Jurkat, Clone E6-1 (cell line): ENCODE measurements at regions not wholly inside any gene's neighbourhood (a gene's known extent, or its start where the extent isn't known, plus 50 kb on each side); places are given as distances from the start of the nearest gene placed in this dataset.

ENCODE experiments used
- DNase-seq: peaks from one replicate; pipeline ENCODE4 v3.0.0-alpha.2; 2011; ENCODE audit warnings: low read depth, low spot score
- H3K4me3 ChIP-seq: 2 replicates; pipeline ENCODE4 v1.5.1; 2011; ENCODE audit warnings: mild to moderate bottlenecking, low read length, control low read depth, moderate library complexity

- no peak for DNase-seq
- H3K4me3 ChIP-seq: no peak overlapping the region
These were observed 358.9 kb downstream of the GPAT3 start for GRCh38 chr4:83894831-83895230.

DNA sequence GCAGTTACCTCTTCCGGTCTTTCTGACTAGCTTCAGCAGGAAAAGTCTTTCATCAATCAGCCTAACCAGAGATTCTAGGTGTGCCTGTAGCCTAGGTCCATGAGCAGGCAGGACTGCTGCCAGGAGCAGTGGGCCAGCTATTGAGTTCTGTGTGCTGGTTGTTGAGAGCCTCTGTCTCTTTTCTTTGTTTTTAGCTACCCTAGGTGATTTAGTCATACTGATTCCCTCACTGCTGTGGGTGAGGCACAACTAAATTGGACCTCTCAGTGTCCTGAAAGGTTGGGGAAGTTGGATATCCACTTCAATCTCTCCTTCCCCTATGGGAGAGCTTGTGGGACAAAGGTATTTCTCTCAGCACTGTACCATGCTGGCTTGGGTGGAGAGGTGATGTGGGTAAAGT, 354.9 kb downstream of the GPAT3 start:
- no peak for DNase-seq
- no peak overlapping the region for H3K4me3 ChIP-seq

DNA sequence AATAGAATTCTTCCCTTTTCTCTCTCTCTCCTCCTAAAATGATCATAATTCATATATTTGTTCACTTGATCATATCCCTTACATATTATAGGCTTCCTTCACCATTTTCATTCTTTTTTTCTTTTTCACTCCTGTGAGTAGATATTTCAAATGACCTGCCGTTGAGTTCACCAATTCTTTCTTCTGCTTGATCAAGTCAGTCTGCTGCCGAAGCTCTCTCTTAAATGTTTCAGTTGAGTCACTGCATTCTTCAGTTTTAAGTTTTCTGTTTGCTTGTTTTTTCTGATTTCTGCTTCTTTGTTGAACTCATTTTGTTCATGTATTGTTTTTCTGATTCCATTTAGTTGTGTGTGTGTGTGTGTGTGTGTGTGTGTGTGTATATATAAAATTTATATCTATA, 354.3 kb downstream of the GPAT3 start:
- DNase-seq: no peak
- H3K4me3 ChIP-seq: no peak overlapping the region

- DNase-seq: no peak
- no peak overlapping the region for H3K4me3 ChIP-seq
These were observed 353.9 kb downstream of the GPAT3 start for GRCh38 chr4:83889802-83890201.

- no peak for DNase-seq
- H3K4me3 ChIP-seq: no peak overlapping the region
These were observed 349.6 kb downstream of the GPAT3 start for GRCh38 chr4:83885256-83886182.

DNA sequence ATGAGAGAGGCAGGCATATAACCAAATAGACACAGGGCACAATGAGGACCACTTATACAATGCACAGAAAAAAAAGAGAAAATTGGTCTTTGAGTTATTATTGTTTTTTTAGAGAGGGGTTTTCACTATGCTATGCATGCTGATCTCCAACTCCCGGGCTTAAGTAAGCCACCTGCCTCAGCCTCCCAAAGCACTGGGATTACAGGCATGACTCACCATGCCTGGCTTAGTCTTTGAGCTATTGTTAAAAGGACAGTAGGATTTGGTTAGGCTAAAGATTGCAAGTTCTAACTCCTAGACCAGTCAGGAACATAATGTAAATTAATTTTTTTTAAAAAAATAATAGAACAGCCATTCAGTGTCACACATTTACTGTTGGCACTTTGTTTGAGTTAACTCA, 340.1 kb downstream of the GPAT3 start:
- DNase-seq: no peak

GRCh38 chr4:83875437-83875836, 339.5 kb downstream of the GPAT3 start:
- no peak for DNase-seq
- no peak overlapping the region for H3K4me3 ChIP-seq

More for the DNA sequence above, 340.1 kb downstream of the GPAT3 start:
- H3K4me3 ChIP-seq: no peak overlapping the region

GRCh38 chr4:83873996-83874395, 338.1 kb downstream of the GPAT3 start:
- no peak overlapping the region for H3K4me3 ChIP-seq
- no peak for DNase-seq

GRCh38 chr4:83870328-83870950, 334.5 kb downstream of the GPAT3 start:
- H3K4me3 ChIP-seq: no peak overlapping the region
- no peak for DNase-seq

GRCh38 chr4:83866834-83867621, 331.1 kb downstream of the GPAT3 start:
- no peak for DNase-seq
- no peak overlapping the region for H3K4me3 ChIP-seq

GRCh38 chr4:83865417-83866150, 329.7 kb downstream of the GPAT3 start:
- no peak for DNase-seq
- H3K4me3 ChIP-seq: no peak overlapping the region

DNA sequence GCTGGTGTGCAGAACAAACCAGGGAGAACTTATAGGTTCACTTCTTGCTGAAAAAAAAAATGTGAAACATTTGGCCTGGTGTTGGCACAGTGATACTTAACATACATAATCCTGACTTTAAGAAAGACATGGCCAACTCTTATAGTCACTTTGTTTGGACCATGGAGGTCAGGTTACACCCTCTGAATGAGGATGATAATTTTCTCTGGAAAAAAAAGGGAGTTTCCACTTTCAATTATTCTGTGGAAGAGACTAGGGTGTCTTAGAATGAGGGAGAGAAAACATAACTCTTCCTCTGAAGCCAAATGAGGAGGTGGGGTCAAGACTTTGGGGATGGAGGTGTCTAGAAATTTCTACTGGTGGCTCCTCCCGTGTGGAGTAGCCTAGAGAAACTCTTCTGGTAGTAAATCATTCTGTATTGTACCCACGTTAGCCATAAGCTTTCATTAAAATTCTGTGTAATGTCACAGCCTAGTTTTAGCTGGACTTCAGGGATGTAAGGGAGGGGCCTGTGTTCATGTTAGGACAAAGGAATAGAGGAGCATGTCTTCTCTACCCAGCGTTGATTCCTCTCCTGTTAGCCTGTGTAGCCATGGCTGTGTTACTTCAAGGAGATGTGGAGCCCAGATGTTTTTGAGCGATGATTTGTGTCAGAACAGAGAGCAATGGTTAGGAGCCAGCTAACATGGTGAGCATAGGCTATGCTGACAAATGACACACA, 328.3 kb downstream of the GPAT3 start:
- DNase-seq: no peak
- H3K4me3 ChIP-seq: no peak overlapping the region

- DNase-seq: no peak
- no peak overlapping the region for H3K4me3 ChIP-seq
These were observed 326.6 kb downstream of the GPAT3 start for GRCh38 chr4:83862471-83862870.

- no peak for DNase-seq
- no peak overlapping the region for H3K4me3 ChIP-seq
These were observed 324.3 kb downstream of the GPAT3 start for GRCh38 chr4:83860200-83860599.

GRCh38 chr4:83858131-83858530, 322.2 kb downstream of the GPAT3 start:
- H3K4me3 ChIP-seq: no peak overlapping the region
- no peak for DNase-seq

DNA sequence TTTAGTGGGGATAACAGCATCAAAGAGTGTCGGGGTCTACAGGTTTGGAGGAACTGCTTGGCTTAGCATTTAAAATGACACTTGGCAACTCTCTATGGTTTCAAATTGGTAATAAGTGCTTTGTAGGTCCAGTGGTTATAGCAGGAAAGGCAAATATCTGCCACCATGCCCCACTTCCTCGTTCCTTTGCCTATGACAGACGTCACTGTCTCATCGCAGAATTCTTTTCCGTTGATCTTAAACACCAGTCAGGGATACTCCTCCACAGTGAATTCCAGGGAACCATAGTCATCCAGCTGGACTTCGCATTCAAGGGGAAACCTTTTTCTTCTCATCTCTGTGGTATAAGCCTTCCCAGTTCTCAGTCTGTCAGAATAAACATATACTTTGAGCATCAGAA, 319.1 kb downstream of the GPAT3 start:
- H3K4me3 ChIP-seq: no peak overlapping the region
- no peak for DNase-seq

GRCh38 chr4:83852085-83852451, 316.2 kb downstream of the GPAT3 start:
- H3K4me3 ChIP-seq: no peak overlapping the region
- no peak for DNase-seq

DNA sequence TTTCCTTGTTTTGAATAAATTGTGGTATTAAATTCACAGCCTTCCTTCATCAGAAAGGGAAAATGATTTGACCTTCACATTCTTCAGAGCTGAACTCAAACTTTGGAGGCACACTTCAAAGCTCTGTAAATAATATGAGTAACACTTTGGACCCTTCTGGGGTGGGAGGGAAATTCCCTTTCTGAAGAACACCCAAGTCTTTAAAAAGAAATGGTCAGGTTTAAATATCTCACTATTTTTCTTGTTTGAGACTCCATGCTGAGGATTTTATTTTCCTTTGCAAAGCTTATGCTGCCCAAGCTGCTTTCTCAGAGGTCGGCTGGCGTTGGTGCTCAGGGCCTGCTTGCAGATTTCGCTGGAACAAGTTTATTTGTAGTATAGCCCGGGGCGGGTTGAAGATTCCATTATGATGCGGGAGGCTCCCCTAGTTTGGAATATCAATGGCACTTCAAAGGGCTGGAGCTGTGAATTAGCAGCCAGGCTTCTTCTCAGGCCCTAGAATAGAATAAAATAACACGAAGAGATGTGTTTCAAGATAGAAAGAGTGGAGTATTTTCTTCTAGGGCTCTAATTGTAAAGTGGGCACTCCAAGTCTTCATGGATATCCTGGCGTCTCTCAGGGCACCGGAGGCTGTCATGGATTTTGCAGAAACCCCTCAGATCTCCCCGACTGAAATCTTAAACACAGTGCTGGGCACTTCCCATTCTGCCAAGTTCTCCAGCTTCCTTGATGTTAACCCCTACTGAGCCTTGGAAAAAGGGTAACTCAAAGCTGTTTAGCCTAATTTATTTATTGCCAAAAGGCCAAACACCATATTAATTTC, 315.6 kb downstream of the GPAT3 start:
- DNase-seq: no peak
- H3K4me3 ChIP-seq: no peak overlapping the region
